GM19468 (cell line): ENCODE measurements at regions not wholly inside any gene's neighbourhood (a gene's known extent, or its start where the extent isn't known, plus 50 kb on each side); places are given as distances from the start of the nearest gene placed in this dataset.

Experiments used
- ATAC-seq: cut with Tn5 transposase; IDR thresholded peaks from one replicate; pipeline ENCODE4 v1.9.1; 2021; ENCODE audit warnings: mild to moderate bottlenecking, moderate library complexity, moderate number of reproducible peaks; ENCODE audit not compliant: unreplicated experiment; ENCODE audit errors: extremely low read depth

- ATAC-seq: no peak
Measured at GRCh38 chr4:126238013-126238412, 923.3 kb downstream of the FAT4 start.

- no peak for ATAC-seq
Measured at GRCh38 chr4:126241634-126242033, 926.9 kb downstream of the FAT4 start.

GRCh38 chr4:126242679-126243390 is 928.1 kb downstream of the FAT4 start:
- no peak for ATAC-seq

GRCh38 chr4:126247409-126247808 is 932.7 kb downstream of the FAT4 start:
- ATAC-seq: no peak

- ATAC-seq: no peak
Measured at GRCh38 chr4:126250006-126250405, 935.3 kb downstream of the FAT4 start.

- ATAC-seq: no peak
Measured at GRCh38 chr4:126251169-126251568, 936.4 kb downstream of the FAT4 start.

- ATAC-seq: no peak
Measured at GRCh38 chr4:126262665-126263064, 947.9 kb downstream of the FAT4 start.

- no peak for ATAC-seq
Measured at GRCh38 chr4:126264839-126265238, 950.1 kb downstream of the FAT4 start.

- ATAC-seq: no peak
Measured at GRCh38 chr4:126265888-126266287, 951.1 kb downstream of the FAT4 start.

GRCh38 chr4:126267689-126268088 is 952.9 kb downstream of the FAT4 start:
- no peak for ATAC-seq

- ATAC-seq: no peak
Measured at GRCh38 chr4:126268106-126268505, 953.4 kb downstream of the FAT4 start.

- ATAC-seq: no peak
Measured at GRCh38 chr4:126269106-126269505, 954.4 kb downstream of the FAT4 start.

GRCh38 chr4:126271292-126271691 is 956.5 kb downstream of the FAT4 start:
- ATAC-seq: no peak

GRCh38 chr4:126273746-126274145 is 959.0 kb downstream of the FAT4 start:
- no peak for ATAC-seq

- no peak for ATAC-seq
Measured at GRCh38 chr4:126291886-126292285, 977.1 kb downstream of the FAT4 start.

GRCh38 chr4:126298271-126298670 is 983.5 kb downstream of the FAT4 start:
- ATAC-seq: no peak

- ATAC-seq: no peak
Measured at GRCh38 chr4:126306152-126306869, 991.6 kb downstream of the FAT4 start.

- ATAC-seq: no peak
Measured at GRCh38 chr4:126318376-126318775, 1003.6 kb downstream of the FAT4 start.

- no peak for ATAC-seq
Measured at GRCh38 chr4:126328914-126329313, 1014.2 kb downstream of the FAT4 start.

GRCh38 chr4:126338548-126338947 is 1023.8 kb downstream of the FAT4 start:
- ATAC-seq: no peak

GRCh38 chr4:126341927-126342326 is 1027.2 kb downstream of the FAT4 start:
- no peak for ATAC-seq

GRCh38 chr4:126344472-126344871 is 1029.7 kb downstream of the FAT4 start:
- no peak for ATAC-seq
